ENCODE measurements at regions not wholly inside any gene's neighbourhood (a gene's known extent, or its start where the extent isn't known, plus 50 kb on each side); places are given as distances from the start of the nearest gene placed in this dataset.

- Mint-ChIP-seq H3K27ac (no peak overlapping the region), H3K36me3 (ENCODE audit: low read depth) (peaks cover 3% of the 10 kb centered on the region), H3K27me3 (ENCODE audit: low read depth) (no peaks in the 10 kb centered on the region), H3K9me3 (no peaks in the 10 kb centered on the region), H3K4me3 (no peak overlapping the region), H3K4me1 (ENCODE audit: low read depth) (peaks cover 36% of the 10 kb centered on the region)
- CTCF ChIA-PET, result no interaction called here
- no peak for DNase-seq
- intact Hi-C loops (cut with micrococcal nuclease), result no loop called here
These were observed 590.2 kb upstream of the KCNMB2 start for GRCh38 chr3:177946048-177946447.

- no peak overlapping the region for H3K4me3 Mint-ChIP-seq
- H3K27me3 Mint-ChIP-seq (ENCODE audit: low read depth), result no peaks in the 10 kb centered on the region
- intact Hi-C loops (cut with micrococcal nuclease), result no loop called here
- H3K4me1 Mint-ChIP-seq (ENCODE audit: low read depth), result peaks cover 36% of the 10 kb centered on the region
- CTCF ChIA-PET, result interaction anchor here (0.6 kb wide), 1 partner anchor 111 kb away, joined by 3 read pairs; no protein-coding TSS in a partner anchor
- H3K36me3 Mint-ChIP-seq (ENCODE audit: low read depth), result peaks cover 3% of the 10 kb centered on the region
- no peaks in the 10 kb centered on the region for H3K9me3 Mint-ChIP-seq
- no peak overlapping the region for H3K27ac Mint-ChIP-seq
- no peak for DNase-seq
These were observed 589.7 kb upstream of the KCNMB2 start for GRCh38 chr3:177946497-177946896.

GRCh38 chr3:177946936-177947335, 589.3 kb upstream of the KCNMB2 start:
- DNase-seq, result no peak
- CTCF ChIA-PET, result interaction anchor here (0.6 kb wide), 1 partner anchor 112 kb away, joined by 3 read pairs; no protein-coding TSS in a partner anchor
- Mint-ChIP-seq H3K4me1 (ENCODE audit: low read depth) (peaks cover 36% of the 10 kb centered on the region), H3K4me3 (no peak overlapping the region), H3K9me3 (no peaks in the 10 kb centered on the region), H3K36me3 (ENCODE audit: low read depth) (peaks cover 3% of the 10 kb centered on the region), H3K27me3 (ENCODE audit: low read depth) (no peaks in the 10 kb centered on the region), H3K27ac (no peak overlapping the region)
- intact Hi-C loops (cut with micrococcal nuclease), result no loop called here

GRCh38 chr3:177947901-177948300, 588.3 kb upstream of the KCNMB2 start:
- Mint-ChIP-seq H3K4me1 (ENCODE audit: low read depth) (peaks cover 29% of the 10 kb centered on the region), H3K9me3 (no peaks in the 10 kb centered on the region), H3K36me3 (ENCODE audit: low read depth) (peaks cover 3% of the 10 kb centered on the region), H3K27me3 (ENCODE audit: low read depth) (no peaks in the 10 kb centered on the region), H3K27ac (no peak overlapping the region), H3K4me3 (no peak overlapping the region)
- DNase-seq, result no peak
- CTCF ChIA-PET, result no interaction called here
- intact Hi-C loops (cut with micrococcal nuclease), result no loop called here

DNA sequence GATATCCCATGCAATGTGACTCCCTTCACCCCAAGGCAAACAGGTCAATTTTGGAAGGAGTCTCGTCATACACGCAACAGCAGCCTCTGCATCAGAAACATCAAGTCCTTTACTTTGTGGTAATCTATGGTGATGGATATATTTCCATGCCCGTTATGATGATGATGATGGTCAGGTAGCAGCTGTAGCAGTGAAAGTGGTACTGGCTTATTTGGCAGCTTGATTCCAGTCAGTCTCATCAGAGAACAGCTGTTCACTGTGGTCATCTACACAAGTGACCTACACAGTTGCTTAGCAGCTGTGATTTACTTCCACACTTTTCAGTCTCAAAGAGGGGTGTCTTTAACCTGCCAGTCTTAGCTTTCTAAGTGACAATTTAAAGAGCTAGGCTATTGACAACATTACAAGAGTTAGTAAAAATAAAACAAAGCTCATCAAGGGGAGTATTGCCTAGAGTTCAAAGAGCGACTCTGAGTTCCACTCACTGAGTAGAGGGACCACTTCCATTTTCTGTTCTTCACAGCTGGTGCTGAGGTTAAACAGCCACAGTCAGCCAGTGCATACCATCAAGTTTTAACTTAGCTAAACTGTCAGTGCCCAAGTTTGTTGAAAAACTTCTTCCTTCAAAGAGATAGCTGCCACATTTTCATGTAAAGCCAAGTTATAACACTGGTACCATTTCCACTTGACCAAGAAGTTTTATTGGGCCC, 587.4 kb upstream of the KCNMB2 start:
- intact Hi-C loops (cut with micrococcal nuclease), result no loop called here
- H3K9me3 Mint-ChIP-seq, result no peaks in the 10 kb centered on the region
- no peak overlapping the region for H3K27ac Mint-ChIP-seq
- no peak overlapping the region for H3K4me3 Mint-ChIP-seq
- H3K27me3 Mint-ChIP-seq (ENCODE audit: low read depth), result no peaks in the 10 kb centered on the region
- H3K36me3 Mint-ChIP-seq (ENCODE audit: low read depth), result peaks cover 2% of the 10 kb centered on the region
- H3K4me1 Mint-ChIP-seq (ENCODE audit: low read depth), result peaks cover 20% of the 10 kb centered on the region
- CTCF ChIA-PET, result no interaction called here
- DNase-seq, result no peak

- DNase-seq, result no peak
- Mint-ChIP-seq H3K27me3 (ENCODE audit: low read depth) (no peaks in the 10 kb centered on the region), H3K36me3 (ENCODE audit: low read depth) (no peaks in the 10 kb centered on the region), H3K4me3 (no peak overlapping the region), H3K27ac (no peak overlapping the region), H3K4me1 (ENCODE audit: low read depth) (no peaks in the 10 kb centered on the region), H3K9me3 (no peaks in the 10 kb centered on the region)
- CTCF ChIA-PET, result no interaction called here
- intact Hi-C loops (cut with micrococcal nuclease), result no loop called here
These were observed 577.0 kb upstream of the KCNMB2 start for GRCh38 chr3:177959188-177959587.

- H3K27ac Mint-ChIP-seq, result no peak overlapping the region
- CTCF ChIA-PET, result interaction anchor here (0.6 kb wide), 1 partner anchor 642 kb away, joined by 5 read pairs; no protein-coding TSS in a partner anchor
- H3K4me3 Mint-ChIP-seq, result no peak overlapping the region
- H3K27me3 Mint-ChIP-seq (ENCODE audit: low read depth), result no peaks in the 10 kb centered on the region
- intact Hi-C loops (cut with micrococcal nuclease), result no loop called here
- no peaks in the 10 kb centered on the region for H3K36me3 Mint-ChIP-seq (ENCODE audit: low read depth)
- H3K4me1 Mint-ChIP-seq (ENCODE audit: low read depth), result no peaks in the 10 kb centered on the region
- no peaks in the 10 kb centered on the region for H3K9me3 Mint-ChIP-seq
- no peak for DNase-seq
These were observed 576.2 kb upstream of the KCNMB2 start for GRCh38 chr3:177960014-177960413.

DNA sequence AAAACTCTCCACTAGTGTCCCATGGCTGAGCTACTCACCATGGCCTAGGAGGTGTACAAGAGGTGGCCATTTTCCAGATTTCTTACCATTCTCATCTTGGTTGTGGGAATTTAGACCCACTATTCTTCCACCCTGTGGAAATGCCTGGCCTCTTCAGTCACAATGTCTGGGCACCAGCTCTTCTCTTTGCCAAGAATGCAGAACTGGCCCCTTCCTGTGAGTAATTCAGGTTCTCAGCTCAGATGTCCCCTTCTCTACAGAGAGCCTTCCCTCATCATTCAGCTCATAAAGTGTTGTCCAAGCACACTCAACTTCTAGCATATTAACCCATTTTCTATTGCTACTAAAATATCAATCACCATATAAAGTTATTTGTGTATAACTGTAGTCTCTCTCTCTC, 575.5 kb upstream of the KCNMB2 start:
- CTCF ChIA-PET, result no interaction called here
- H3K4me3 Mint-ChIP-seq, result no peak overlapping the region
- no peaks in the 10 kb centered on the region for H3K9me3 Mint-ChIP-seq
- H3K36me3 Mint-ChIP-seq (ENCODE audit: low read depth), result no peaks in the 10 kb centered on the region
- intact Hi-C loops (cut with micrococcal nuclease), result no loop called here
- no peak for DNase-seq
- no peaks in the 10 kb centered on the region for H3K4me1 Mint-ChIP-seq (ENCODE audit: low read depth)
- no peaks in the 10 kb centered on the region for H3K27me3 Mint-ChIP-seq (ENCODE audit: low read depth)
- H3K27ac Mint-ChIP-seq, result no peak overlapping the region

DNA sequence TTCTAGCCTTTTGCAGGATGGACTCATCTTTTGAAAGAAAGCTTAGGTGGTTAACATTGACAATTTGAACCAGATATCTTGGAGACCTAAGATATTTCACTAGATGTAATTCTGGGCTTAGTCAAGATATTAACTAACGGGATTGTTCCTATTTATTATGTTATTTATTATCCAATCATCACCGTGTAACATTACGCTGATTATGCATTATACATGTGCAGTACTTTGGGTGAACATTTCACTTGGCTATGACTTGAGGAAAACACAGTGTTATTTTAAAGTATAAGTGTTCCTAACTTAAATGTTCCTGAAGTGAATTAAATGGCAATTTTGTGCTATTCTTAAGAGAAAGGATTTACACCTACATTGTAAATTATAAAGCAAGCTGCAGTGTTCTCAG, 574.5 kb upstream of the KCNMB2 start:
- Mint-ChIP-seq H3K9me3 (no peaks in the 10 kb centered on the region), H3K4me1 (ENCODE audit: low read depth) (no peaks in the 10 kb centered on the region), H3K36me3 (ENCODE audit: low read depth) (no peaks in the 10 kb centered on the region), H3K27me3 (ENCODE audit: low read depth) (no peaks in the 10 kb centered on the region), H3K4me3 (no peak overlapping the region), H3K27ac (no peak overlapping the region)
- DNase-seq, result no peak
- intact Hi-C loops (cut with micrococcal nuclease), result no loop called here
- CTCF ChIA-PET, result no interaction called here

DNA sequence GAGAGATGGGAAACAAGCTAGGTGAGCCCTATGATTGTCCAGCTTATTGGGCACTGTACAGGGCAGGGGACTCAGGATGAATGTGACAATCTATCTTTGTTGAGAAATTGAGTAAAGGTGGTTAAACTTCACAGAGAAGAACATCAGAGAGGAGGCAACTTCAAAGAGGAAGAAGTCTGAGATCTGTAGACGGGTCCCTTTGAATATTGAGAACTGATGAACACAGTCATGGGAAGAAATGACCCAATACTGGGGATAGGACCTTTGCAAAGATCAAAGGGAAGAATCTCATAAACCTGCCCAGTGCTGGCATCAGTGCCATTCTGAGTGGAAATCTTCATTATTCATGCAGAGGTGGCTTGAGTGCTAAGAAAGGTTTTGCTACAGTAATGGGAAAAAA, 569.7 kb upstream of the KCNMB2 start:
- H3K27me3 Mint-ChIP-seq (ENCODE audit: low read depth), result no peaks in the 10 kb centered on the region
- no peaks in the 10 kb centered on the region for H3K9me3 Mint-ChIP-seq
- H3K36me3 Mint-ChIP-seq (ENCODE audit: low read depth), result no peaks in the 10 kb centered on the region
- intact Hi-C loops (cut with micrococcal nuclease), result no loop called here
- H3K4me1 Mint-ChIP-seq (ENCODE audit: low read depth), result no peaks in the 10 kb centered on the region
- no peak overlapping the region for H3K4me3 Mint-ChIP-seq
- H3K27ac Mint-ChIP-seq, result no peak overlapping the region
- no peak for DNase-seq
- CTCF ChIA-PET, result no interaction called here

- no peaks in the 10 kb centered on the region for H3K4me1 Mint-ChIP-seq (ENCODE audit: low read depth)
- no peak overlapping the region for H3K27ac Mint-ChIP-seq
- no peak overlapping the region for H3K4me3 Mint-ChIP-seq
- CTCF ChIA-PET, result no interaction called here
- DNase-seq, result no peak
- intact Hi-C loops (cut with micrococcal nuclease), result no loop called here
- H3K27me3 Mint-ChIP-seq (ENCODE audit: low read depth), result no peaks in the 10 kb centered on the region
- no peaks in the 10 kb centered on the region for H3K36me3 Mint-ChIP-seq (ENCODE audit: low read depth)
- H3K9me3 Mint-ChIP-seq, result no peaks in the 10 kb centered on the region
These were observed 567.3 kb upstream of the KCNMB2 start for GRCh38 chr3:177968891-177969290.

DNA sequence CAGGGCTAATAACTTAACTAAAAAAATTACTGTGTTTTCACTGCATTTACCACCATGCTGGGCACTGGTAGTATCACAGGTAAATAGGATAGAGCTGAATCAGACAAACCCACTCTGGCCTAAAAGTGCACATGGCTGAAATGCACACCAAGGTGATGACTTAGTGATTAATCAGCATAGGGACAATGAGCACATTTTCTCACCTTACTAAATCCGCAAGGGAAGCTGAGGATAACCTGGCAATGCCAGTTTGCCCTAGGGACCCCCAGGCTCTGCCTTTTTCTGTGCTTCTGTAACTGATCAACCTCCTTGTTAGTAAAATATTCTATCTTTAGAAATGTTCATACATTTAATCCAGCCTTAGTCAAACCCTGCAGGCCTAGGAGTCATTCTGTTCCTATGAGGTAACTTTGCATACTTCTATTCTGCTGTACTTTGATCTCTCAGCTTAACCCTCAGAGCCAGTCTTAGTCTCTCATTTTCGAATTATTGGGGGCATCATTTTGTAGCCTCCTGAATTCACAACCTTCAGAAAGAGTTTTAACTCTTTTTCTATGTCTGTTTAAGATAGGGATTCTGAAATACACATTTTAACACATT, 562.9 kb upstream of the KCNMB2 start:
- CTCF ChIA-PET, result no interaction called here
- H3K27me3 Mint-ChIP-seq (ENCODE audit: low read depth), result no peaks in the 10 kb centered on the region
- H3K27ac Mint-ChIP-seq, result no peak overlapping the region
- no peaks in the 10 kb centered on the region for H3K9me3 Mint-ChIP-seq
- intact Hi-C loops (cut with micrococcal nuclease), result no loop called here
- no peaks in the 10 kb centered on the region for H3K36me3 Mint-ChIP-seq (ENCODE audit: low read depth)
- no peaks in the 10 kb centered on the region for H3K4me1 Mint-ChIP-seq (ENCODE audit: low read depth)
- DNase-seq, result no peak
- no peak overlapping the region for H3K4me3 Mint-ChIP-seq

DNA sequence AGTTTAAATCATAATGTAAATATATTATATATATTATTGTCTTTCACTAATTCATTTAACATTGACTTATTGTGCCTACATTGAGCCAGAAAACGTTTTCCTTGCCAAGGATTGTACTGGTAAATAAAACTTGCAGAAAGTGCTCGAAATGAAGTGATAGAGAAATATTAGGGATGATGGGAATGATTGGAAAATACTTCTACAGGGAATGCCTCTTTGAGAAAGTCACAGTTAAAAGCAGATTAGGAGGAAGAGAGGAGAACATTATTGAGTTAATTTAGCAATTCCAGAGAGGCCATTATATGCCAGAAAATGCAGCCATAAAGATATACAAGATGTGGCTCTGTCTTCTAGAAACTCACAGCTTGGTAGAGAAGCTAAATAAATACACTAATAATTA, 560.0 kb upstream of the KCNMB2 start:
- no peaks in the 10 kb centered on the region for H3K36me3 Mint-ChIP-seq (ENCODE audit: low read depth)
- no peaks in the 10 kb centered on the region for H3K9me3 Mint-ChIP-seq
- no peaks in the 10 kb centered on the region for H3K4me1 Mint-ChIP-seq (ENCODE audit: low read depth)
- no peak overlapping the region for H3K27ac Mint-ChIP-seq
- H3K4me3 Mint-ChIP-seq, result no peak overlapping the region
- DNase-seq, result no peak
- intact Hi-C loops (cut with micrococcal nuclease), result no loop called here
- CTCF ChIA-PET, result no interaction called here
- H3K27me3 Mint-ChIP-seq (ENCODE audit: low read depth), result no peaks in the 10 kb centered on the region
